GM21576 (cell line): ENCODE measurements at regions not wholly inside any gene's neighbourhood (a gene's known extent, or its start where the extent isn't known, plus 50 kb on each side); places are given as distances from the start of the nearest gene placed in this dataset.

Experiments
- ATAC-seq: cut with Tn5 transposase; IDR thresholded peaks from one replicate; pipeline ENCODE4 v1.9.1; 2021; ENCODE audit warnings: mild to moderate bottlenecking, moderate library complexity; ENCODE audit not compliant: unreplicated experiment

DNA sequence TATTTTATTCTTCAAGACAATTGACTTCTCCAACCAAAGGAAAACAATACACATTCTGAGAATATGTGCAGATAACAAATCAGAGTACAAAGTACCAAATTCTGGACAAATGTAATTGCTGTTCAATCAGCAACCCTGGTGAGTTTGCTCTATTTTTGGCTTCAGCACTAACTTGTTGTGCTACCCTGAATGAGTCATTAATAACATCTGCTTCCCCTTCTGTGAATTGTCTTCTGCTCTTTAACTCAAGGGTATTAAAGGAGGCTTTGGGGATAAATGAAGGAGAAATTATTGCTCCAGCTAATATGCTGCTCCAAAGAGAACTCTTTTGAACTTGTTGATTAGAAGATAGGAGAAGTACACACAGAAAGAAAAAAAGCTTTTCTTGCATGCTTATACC is 459.3 kb downstream of the HTR7 start:
- no peak for ATAC-seq

DNA sequence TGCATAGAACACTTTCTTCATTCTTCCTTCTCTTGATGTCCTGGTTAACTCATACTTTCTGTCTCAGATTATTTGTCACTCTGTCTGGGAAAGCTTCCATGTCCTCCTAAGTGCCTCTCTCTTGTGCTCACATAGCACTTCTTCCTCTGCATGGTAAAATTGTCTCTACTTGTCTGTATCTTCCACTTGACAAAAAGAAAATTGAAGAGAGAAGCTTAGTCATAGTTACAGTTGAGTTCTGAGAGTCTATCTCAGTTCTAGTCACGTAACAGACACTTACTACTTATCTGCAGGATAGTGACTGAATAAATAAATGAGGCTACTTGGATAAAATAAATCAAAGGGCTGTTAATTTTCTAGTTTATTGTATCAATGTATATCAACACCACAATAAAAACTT is 458.1 kb downstream of the HTR7 start:
- no peak for ATAC-seq

DNA sequence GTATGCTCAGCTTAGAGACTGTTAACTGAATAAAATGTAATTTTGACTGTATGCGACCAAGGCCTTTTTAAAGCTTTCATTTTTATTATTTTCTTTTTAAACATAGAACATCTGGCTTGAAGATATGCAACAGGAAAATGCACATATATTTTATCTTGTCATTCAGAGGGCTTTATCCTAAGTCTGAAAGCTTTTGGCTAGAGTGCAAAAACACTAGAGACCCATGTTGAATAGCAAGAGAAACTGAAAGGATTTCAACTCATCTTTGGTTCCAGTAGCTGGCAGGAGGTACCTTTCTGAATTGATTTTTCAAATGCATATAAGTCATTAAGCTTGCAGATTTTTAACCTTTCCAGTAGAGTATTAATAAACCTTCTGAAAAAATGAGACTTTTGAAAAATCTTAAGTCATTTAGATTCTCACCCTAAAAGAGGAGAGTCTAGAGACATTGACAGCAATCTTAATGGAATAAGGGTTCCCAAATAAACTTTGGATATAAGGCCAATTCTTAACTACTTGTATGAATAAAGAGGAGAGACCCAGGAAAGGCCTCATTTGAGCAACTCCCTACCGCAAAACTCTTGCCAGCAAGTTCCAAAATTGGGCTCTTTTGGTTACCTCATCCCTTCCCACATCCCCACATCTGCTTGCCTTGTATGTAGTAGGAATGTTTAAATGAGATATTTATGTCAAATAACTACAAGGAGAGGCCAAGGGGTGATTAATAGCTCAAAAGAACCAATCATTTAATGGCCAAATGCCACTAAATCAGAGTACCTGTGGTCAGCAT is 454.4 kb downstream of the HTR7 start:
- ATAC-seq: no peak

DNA sequence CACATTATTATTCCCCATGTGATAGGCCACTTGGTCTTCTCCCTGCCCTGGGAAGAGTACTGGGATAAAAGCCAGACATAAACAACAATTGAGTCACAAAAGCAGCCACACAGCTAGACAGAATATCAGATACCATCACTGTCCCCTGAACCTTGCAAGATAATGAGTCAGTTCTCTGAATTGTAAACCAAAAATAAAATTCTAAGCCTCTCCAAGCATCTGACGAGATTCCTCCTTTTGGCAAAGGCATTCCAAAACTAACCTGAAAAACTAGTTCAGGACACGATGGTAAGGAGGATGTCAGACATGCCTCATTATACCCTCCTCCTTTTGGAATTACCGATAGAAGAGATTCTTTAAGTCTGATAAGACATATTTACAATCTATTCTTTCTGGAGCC is 450.7 kb downstream of the HTR7 start:
- ATAC-seq: no peak

DNA sequence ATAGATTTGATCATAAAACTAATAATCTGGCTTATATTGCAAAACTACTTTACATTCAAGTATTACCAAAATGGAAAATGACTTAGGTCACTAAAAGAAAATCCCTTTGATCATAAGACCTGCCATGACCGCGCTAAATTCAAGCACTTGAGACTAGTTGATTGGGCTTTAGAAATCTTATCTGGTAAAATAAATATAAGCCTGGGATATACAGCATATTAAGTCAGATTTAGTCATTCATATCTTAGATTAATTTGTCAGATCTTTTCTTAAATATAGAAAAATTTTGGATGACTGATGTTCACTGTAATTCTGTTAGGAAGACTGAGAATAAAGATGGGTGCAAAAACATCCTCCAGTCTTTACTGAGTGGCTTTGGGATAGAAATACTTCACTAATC is 450.0 kb downstream of the HTR7 start:
- no peak for ATAC-seq

DNA sequence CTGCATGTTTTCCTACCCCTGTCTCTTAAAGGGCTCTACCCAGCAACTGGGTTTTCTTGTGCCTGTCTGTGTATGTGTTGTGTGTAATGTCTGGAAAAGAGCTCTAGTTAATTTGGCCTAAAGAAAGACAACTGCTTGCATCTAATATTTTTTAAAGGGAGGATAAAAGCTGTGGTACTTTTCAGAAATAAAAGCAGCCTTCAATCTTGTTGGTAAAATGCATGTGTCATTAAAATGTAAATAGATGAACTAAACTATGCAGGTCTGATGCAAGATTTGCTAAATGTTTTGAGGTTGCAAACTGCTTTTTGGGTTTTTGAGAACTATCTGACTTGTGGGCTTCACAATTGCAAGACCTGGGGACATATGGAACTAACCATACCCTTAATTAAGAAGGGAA is 445.3 kb downstream of the HTR7 start:
- ATAC-seq: no peak

DNA sequence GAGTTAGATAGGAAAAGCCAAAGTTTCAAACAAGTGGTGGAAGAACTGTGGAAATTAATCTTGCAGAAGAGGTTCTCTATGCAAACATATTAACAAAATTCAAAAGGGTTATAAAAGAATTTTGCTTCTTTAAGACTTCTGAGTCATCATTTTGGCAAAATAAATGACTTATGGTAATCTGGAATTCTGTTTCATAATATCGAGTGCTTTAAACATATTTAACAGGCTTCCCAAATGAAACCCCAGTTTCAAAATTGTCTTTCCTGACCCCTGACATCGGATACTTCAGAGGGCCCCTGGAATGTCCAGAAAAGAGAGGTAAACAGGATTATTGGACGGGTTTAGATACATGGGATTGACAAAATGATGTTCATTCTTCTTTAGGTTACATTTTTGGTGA is 444.6 kb downstream of the HTR7 start:
- ATAC-seq: no peak

DNA sequence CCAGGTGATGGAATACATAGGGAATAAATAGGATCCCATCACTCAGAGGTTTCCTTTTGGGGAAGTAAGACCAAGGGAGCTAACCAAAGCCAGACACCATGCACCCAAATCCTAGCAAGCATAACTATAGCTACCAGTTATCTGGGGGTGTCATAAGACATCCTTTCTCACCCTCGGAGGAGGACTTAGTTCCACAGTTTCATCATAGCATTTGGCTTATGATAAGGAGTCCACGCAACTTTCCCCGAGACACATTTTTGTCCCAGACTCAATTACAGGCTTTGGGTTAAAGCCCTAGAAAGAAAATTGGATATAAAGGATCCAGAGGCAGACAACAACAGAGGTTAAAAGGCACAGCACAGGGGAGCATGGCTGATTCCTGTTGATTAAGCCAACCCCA is 442.9 kb downstream of the HTR7 start:
- no peak for ATAC-seq

DNA sequence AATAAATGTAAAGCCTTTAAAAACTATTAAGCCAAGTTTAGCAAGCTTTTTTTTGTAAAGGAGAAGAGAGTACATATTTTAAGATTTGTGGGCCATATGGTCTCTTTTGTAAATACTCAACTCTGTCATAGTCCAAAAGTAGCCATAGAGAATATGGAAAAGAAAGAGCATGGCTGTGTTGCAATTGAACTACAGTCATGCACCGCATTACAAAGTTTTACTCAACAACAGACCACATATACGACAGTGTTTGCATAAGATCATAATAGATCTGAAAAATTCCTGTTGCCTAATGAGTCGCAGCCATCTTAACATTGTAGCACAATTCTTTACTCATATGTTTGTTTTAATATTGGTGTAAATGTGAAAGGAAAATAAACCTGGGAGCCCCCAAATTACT is 440.8 kb downstream of the HTR7 start:
- ATAC-seq: no peak

DNA sequence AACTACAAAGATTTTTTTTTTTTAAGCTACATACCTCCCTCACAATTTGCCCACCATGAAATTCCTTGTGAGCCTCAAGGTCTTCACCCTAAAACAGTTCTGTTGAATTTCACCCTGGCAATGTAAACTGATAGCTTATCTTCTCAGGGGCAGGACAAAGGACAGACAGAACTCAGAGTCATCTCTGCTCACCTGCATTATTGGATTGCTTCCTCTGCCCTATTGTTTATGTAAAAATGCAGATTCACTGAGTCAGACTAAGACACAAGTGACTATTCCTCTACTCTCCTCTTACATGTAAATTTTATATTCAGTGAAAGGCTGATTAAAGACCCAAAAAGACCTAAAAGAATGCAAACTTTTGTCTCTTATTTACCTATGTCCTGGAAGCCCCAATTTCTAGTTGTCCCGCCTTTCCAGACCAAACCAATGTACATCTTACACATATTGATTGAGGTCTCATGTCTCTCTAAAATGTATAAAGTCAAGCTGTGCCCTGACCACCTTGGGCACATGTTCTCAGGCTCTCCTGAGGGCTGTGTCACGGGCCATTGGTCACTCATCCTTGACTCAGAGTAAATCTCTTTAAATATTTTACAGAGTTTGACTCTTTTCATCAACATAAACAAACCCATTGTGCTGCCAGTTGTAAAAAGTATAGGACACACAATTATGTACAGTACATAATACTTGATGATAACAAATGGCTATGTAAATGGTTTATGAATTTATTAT is 440.2 kb downstream of the HTR7 start:
- no peak for ATAC-seq

DNA sequence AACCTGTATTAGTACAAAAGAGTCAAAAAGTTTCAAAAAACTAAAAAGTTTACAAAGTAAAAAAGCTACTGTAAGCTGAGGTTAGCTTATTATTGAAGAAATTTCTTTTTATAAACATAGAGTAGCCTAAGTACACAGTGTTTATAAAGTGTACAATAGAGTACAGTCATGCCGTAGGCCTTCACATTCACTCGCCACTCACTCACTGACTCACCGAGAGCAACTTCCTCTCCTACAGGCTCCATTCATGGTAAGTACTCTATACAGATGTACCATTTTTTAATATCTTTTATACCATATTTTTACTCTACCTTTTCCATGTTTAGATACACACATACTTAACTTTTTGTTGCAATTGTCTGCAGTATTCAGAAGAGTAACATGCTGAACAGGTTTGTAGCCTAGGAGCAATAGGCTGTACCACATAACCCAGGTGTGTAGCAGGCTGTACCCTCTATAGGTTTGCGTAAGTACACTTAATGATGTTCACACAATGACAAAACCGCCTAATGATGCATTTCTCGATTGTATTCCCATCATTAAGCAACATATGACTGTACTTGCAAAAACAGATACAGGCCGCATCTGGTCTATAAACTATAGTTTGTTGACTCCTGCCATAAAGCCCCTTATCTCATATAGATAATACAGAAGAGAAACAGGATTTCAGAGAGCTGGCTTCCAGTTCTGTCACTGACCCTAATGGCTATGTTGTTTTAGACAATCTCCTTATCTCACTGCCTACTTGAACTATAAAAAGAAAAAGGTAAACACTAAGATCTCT is 438.8 kb downstream of the HTR7 start:
- no peak for ATAC-seq

DNA sequence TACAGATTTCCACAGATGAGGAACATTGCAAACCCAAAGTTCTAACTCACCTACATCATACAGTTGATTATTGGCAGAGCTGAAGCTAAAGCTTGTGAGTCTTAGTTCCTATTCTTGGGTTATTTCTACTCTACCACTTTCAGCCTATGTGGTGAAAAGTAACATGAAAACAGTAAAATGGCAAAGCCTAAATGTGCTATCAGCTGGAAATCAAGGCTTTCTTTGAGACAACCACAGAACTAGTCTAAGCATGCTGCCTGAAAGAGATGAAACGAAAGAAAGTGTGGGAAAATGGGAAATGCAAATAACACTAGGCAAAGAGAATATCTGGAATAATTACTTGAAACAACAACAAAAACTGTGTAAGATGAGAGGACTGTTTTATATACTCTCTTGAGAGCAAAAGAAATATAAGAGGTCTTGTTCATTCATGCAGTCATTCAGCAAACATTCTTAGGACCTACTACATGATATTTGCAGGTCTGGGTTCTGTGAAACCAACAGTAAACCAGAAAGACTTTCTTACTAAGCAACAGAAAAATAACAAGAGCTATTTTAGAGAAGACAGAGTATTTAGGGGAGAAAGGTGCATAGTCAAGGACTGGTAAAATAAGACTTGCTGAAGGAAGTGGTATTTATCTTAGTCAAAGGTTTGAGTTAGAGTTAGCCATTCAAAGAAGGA is 437.1 kb downstream of the HTR7 start:
- ATAC-seq: peak; percentile 64

DNA sequence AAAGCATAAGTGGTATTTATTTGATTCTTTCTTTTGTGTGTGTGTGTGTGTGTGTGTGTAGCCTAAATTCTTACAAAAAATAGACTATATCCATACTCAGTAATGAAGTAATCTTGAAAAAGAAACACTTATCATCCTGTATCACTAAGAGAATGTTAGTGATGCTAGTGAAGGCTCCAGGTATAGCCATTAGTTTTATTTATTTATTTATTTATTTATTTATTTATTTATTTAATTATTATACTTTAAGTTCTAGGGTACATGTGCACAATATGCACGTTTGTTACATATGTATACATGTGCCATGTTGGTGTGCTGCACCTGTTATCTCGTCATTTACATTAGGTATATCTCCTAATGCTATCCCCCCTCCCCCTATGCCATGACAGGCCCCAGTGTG is 436.0 kb downstream of the HTR7 start:
- ATAC-seq: no peak

DNA sequence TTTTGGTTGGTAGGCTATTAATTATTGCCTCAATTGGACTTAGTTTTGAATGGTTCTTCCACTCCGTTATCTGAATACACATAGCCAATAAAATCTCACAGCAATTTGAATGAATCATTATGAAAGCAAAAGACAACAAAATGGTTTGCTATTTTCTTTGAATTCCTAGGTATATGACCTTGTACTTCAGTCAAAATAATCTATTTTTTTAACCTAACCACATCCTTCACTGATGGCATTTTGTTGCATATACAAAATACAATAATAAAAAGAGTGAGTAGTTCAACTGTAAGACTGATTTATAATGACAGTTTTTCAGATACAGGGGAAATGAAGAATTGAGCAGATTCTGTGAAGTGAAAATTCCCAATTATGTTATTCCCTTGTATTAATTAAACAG is 433.1 kb downstream of the HTR7 start:
- ATAC-seq: no peak

DNA sequence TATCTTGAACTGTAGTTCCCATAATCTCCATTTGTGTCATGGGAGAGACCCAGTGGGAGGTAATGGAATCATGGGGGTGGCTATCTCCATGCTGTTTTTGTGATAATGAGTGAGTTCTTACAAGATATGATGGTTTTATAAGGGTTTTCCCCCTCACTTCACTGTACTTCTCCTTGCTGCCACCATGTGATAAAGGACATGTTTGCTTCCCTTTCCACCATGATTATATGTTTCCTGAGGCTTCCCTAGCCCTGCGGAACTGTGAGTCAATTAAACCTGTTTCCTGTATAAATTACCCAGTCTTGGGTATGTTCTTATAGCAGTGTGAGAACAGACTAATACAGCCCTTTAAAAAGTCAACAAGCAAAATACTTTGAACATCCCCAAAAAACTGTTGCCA is 427.7 kb downstream of the HTR7 start:
- ATAC-seq: no peak

DNA sequence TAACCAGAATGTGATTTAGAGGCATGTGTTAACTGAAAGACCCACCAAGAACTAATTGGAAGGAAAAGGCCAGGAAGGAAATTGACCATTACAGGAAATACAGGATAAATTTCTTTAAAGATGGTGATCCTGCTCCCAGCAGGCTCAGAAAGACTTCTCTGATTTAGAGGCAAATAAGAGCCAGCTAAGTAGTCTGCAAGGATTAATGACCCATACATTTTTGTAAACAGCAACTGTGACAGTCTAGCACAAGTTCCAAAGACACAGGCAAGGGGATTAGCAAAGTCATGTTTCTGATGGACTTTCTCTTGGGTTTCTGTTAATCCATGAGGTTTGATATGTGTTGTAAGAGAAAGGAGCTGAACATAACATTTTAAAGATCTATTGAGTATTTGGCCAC is 425.0 kb downstream of the HTR7 start:
- ATAC-seq: no peak

DNA sequence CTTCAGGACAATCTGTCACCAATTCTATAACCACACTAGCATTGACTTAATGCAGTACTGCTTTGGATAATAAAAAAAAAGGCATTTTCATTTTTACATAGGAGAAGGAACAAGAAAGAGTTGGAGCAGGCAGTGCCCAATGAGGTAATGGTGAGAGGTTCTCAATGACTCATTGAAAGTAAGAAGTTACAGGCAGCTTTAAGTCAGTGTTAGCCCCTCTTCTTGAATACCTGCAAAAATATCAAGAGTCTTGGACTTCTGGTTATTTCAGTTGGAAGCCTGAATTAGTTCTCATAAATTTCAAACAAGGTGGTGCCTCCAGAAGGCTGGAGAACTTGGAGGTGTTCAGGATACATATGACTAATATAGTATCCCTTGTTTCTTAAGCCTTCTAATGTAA is 422.5 kb downstream of the HTR7 start:
- ATAC-seq: no peak

DNA sequence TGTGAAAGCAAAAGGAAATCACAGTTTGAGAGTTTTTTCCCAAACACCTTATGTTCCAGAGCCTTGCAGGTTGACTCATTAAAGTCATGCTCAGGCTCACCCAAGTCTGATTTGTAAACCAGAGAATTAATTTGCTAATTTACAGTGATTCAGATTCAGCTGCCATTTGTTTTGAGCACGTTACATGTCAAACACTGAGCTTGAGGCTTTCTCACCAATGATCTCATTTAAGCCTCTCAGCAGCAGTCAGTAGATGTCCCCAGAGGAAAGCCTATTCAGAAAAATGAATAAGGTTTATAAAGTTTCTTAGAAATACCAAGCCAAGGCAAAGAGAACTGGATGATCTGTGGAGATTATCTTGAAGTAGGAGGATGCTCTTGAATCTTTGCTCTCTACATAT is 420.4 kb downstream of the HTR7 start:
- no peak for ATAC-seq

DNA sequence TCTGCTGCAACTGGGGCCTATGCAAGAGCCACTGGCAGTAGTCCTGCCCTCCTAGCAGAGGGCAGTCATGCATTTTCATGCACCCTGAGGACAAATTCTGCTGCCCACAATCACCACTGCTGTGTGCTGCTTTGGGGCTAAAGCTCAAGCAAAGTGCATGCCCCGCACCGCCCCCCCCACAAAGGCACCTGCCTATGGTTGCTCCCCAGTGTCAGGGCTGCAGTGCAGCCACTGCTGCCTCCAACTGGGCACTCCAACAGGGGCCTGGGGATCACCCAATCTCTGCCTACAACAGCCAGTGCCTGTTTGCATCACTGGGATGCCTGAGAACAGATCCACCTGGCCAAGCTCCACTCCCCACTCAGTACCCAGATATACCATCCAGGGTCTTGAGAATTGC is 417.0 kb downstream of the HTR7 start:
- no peak for ATAC-seq

DNA sequence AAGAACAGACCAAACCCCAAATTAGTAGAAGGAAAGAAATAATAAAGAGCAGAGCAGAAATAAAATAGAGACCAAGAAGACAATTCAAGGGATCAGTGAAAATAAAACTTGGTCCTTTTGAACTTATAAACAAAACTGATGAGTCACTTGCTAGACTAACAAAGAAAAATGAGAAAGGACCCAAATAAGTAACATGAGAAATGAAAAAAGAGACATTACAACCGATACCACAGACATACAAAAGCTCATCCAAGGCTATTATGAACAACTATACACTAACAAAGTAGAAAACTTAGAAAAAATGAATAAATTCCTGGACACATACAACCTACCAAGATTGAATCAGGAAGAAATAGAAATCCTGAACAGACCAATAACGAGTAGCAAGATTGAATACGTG is 414.5 kb downstream of the HTR7 start:
- no peak for ATAC-seq

DNA sequence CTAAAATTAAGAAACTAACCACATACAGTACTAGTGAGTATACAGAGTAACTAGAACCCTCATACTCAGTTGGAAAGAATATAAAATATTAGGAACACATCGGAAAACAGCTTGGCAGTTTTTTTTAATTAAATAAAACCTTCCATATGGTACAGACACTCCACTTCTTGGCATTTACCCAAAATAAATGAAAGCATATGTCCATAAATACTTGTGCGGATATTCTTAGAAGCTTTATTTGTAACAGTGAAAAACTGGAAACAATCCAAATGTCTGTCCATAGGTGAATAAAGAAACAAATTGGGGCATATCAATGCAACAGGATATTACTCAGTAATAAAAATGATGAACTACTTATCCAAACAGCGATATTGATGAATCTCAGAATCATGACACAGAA is 410.0 kb downstream of the HTR7 start:
- no peak for ATAC-seq
